Duodenal mucosa (tissue), 2 donors: ENCODE measurements at regions not wholly inside any gene's neighbourhood (a gene's known extent, or its start where the extent isn't known, plus 50 kb on each side); places are given as distances from the start of the nearest gene placed in this dataset.

Experiments used
- H3K27ac ChIP-seq: one replicate; pipeline ENCODE4 v1.7.0; 2013; ENCODE audit warnings: low read depth, low read length
- H3K27me3 ChIP-seq, 2 donors: one replicate each; pipeline ENCODE4 v1.7.0; 2013; ENCODE audit warnings: low read length in 2 of 2, control low read depth in 1 of 2; ENCODE audit not compliant: insufficient read depth in 2 of 2, control insufficient read depth in 1 of 2
- H3K36me3 ChIP-seq, 2 donors: one replicate each; pipeline ENCODE4 v1.7.0; 2013; ENCODE audit warnings: low read length in 2 of 2, control low read depth in 1 of 2; ENCODE audit not compliant: insufficient read depth in 2 of 2, control insufficient read depth in 1 of 2
- H3K4me1 ChIP-seq, 2 donors: one replicate each; pipeline ENCODE4 v1.7.0; 2013; ENCODE audit warnings: low read length in 2 of 2, control low read depth in 1 of 2; ENCODE audit not compliant: insufficient read depth in 2 of 2, control insufficient read depth in 1 of 2
- H3K4me3 ChIP-seq, 2 donors: one replicate each; pipeline ENCODE4 v1.7.0; 2013; ENCODE audit warnings: low read length in 2 of 2, low read depth in 1 of 2
- H3K9ac ChIP-seq, 2 donors: one replicate each; pipeline ENCODE4 v1.7.0; 2013; ENCODE audit warnings: low read length in 2 of 2, low read depth in 1 of 2
- H3K9me3 ChIP-seq, 2 donors: one replicate each; pipeline ENCODE4 v1.7.0; 2013; ENCODE audit warnings: low read length in 2 of 2, control low read depth in 1 of 2; ENCODE audit not compliant: control insufficient read depth in 1 of 2

DNA sequence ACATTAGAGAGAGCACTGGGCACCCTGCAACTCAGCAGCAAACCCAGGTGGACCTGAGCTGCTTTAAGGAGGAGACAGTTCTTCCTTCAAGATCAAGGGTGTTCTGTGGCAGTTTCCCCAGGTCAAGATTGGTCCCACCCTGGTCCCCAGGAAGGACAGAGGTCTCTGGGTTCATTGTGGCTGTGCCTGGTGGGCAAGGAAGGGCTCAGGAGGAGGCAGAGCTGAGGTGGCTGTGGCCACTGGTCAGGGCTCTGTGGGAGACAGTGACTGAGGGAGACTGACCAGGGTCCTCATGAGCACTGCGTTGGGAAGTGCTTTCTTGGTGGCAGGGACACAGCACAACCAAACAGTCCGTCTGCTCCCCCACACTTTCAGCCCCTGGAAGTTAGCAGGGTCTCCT, 141.3 kb downstream of the FCRL5 start:
- H3K9me3 ChIP-seq = no peaks in the 10 kb centered on the region
- no peaks in the 10 kb centered on the region for H3K36me3 ChIP-seq
- H3K9ac ChIP-seq = no peak overlapping the region
- H3K4me3 ChIP-seq = no peak overlapping the region
- H3K27ac ChIP-seq = no peak overlapping the region
- H3K4me1 ChIP-seq = no peaks in the 10 kb centered on the region
- peaks cover 0 to 5% of the 10 kb centered on the region in 2 donors for H3K27me3 ChIP-seq

DNA sequence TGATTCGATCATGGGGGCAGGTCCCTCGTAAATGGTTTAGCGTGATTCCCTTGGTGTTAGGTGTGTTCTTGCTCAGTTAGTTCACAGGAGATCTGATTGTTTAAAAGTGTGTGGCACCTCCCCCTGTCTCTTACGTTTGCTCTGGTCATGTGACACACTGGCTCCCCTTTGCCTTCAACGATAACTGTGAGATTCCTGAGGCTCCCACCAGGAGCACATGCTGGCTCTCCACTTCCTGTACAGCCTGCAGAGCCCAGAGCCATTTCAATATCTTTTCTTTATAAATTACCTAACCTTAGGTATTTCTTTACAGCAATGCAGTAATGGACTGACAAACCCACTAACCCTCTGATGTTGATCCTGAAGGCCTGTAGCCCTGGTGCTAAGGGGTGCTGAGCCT, 141.9 kb downstream of the FCRL5 start:
- no peak overlapping the region for H3K27ac ChIP-seq
- no peak overlapping the region for H3K4me3 ChIP-seq

GRCh38 chr1:157409927-157410326, 142.4 kb downstream of the FCRL5 start:
- H3K9me3 ChIP-seq = no peaks in the 10 kb centered on the region
- no peaks in the 10 kb centered on the region for H3K4me1 ChIP-seq
- H3K27me3 ChIP-seq = peaks cover 0 to 4% of the 10 kb centered on the region in 2 donors
- no peaks in the 10 kb centered on the region for H3K36me3 ChIP-seq
- no peak overlapping the region for H3K9ac ChIP-seq
- no peak overlapping the region for H3K27ac ChIP-seq
- no peak overlapping the region for H3K4me3 ChIP-seq

More for the DNA sequence above, 141.9 kb downstream of the FCRL5 start:
- no peaks in the 10 kb centered on the region for H3K4me1 ChIP-seq
- no peaks in the 10 kb centered on the region for H3K9me3 ChIP-seq
- H3K36me3 ChIP-seq = no peaks in the 10 kb centered on the region
- no peak overlapping the region for H3K9ac ChIP-seq
- peaks cover 0 to 5% of the 10 kb centered on the region in 2 donors for H3K27me3 ChIP-seq

GRCh38 chr1:157407917-157408525, 144.3 kb downstream of the FCRL5 start:
- Histone ChIP-seq H3K4me1 (peaks cover 0 to 3% of the 10 kb centered on the region in 2 donors), H3K4me3 (no peak overlapping the region), H3K27ac (no peak overlapping the region), H3K9ac (no peak overlapping the region), H3K9me3 (no peaks in the 10 kb centered on the region), H3K36me3 (no peaks in the 10 kb centered on the region), H3K27me3 (no peaks in the 10 kb centered on the region)

DNA sequence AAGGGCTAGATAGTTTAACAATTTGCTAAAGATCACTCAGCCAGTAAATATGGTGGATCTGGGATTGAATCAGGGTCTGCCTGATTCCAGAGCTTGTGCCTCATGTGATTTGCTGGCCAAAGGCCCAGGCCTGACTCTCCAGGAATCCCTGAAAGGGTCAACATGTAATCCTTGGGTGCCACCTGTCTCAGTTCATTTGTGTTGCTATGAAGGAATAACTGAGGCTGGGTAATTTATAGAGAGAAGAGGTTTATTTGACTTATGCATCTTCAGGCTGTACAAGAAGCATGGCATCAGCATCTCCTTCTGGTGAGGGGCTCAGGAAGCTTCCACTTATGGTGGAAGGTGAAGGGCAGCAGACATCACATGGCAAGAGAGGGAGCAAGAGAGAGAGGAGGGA, 144.9 kb downstream of the FCRL5 start:
- no peak overlapping the region for H3K4me3 ChIP-seq

GRCh38 chr1:157405662-157406061, 146.7 kb downstream of the FCRL5 start:
- Histone ChIP-seq H3K36me3 (no peaks in the 10 kb centered on the region), H3K9ac (no peak overlapping the region), H3K27me3 (no peaks in the 10 kb centered on the region), H3K27ac (no peak overlapping the region), H3K4me1 (peaks cover under 1 to 3% of the 10 kb centered on the region in 2 donors), H3K9me3 (no peaks in the 10 kb centered on the region), H3K4me3 (no peak overlapping the region)

More for the DNA sequence above, 144.9 kb downstream of the FCRL5 start:
- H3K9ac ChIP-seq = no peak overlapping the region
- no peaks in the 10 kb centered on the region for H3K36me3 ChIP-seq
- no peak overlapping the region for H3K27ac ChIP-seq
- no peaks in the 10 kb centered on the region for H3K9me3 ChIP-seq
- peaks cover 0 to 3% of the 10 kb centered on the region in 2 donors for H3K4me1 ChIP-seq
- H3K27me3 ChIP-seq = no peaks in the 10 kb centered on the region

DNA sequence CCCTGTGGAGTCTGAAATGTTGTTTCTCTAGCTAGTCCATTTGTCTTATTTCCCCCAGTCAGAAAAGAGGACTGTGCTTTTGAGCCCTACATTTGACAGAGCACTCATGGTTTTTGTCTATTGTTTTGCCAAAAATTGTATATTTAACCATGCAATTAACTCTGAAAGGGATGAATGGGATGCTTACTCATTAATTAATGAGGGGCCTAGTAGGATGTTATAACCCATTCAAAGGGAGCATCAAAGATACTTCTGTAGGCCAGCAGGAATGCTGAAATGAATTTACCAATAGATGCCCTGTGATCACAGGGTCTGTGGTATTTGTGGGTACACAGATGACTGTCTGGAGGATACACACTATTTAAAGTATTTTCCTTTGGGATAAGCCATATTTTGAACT, 147.7 kb downstream of the FCRL5 start:
- Histone ChIP-seq H3K27ac (no peak overlapping the region), H3K27me3 (no peaks in the 10 kb centered on the region), H3K9me3 (no peaks in the 10 kb centered on the region), H3K4me1 (peaks cover 6 to 9% of the 10 kb centered on the region in 2 donors), H3K9ac (no peak overlapping the region), H3K36me3 (no peaks in the 10 kb centered on the region), H3K4me3 (no peak overlapping the region)

- no peaks in the 10 kb centered on the region for H3K9me3 ChIP-seq
- no peak overlapping the region for H3K4me3 ChIP-seq
- H3K27me3 ChIP-seq = no peaks in the 10 kb centered on the region
- no peak overlapping the region for H3K9ac ChIP-seq
- H3K36me3 ChIP-seq = no peaks in the 10 kb centered on the region
- H3K4me1 ChIP-seq = peaks cover 10 to 14% of the 10 kb centered on the region in 2 donors
- H3K27ac ChIP-seq = no peak overlapping the region
These were observed 148.2 kb downstream of the FCRL5 start for GRCh38 chr1:157404063-157404501.

DNA sequence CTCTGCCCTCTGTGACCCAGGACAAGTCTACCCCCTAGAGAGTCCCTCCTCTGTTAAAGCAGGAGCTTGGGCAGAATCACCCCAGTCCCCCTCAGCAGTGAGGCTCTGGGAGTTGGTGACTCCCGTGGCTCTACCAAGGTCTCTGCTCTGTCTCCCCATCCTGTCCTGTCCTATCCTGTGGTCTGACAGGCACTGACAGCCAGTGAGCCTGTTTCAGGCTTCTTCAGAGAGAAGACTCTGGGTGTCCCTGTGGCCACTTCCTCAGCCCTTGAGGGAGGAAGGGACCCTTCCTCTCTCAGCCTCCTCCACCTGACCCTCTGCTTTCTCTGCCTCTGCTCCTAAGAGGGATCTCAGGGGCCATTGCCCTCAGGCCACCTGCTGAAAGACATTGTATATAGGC, 148.7 kb downstream of the FCRL5 start:
- no peak overlapping the region for H3K4me3 ChIP-seq
- peaks cover 10 to 14% of the 10 kb centered on the region in 2 donors for H3K4me1 ChIP-seq
- no peak overlapping the region for H3K27ac ChIP-seq
- no peak overlapping the region for H3K9ac ChIP-seq
- no peaks in the 10 kb centered on the region for H3K27me3 ChIP-seq
- H3K36me3 ChIP-seq = no peaks in the 10 kb centered on the region
- H3K9me3 ChIP-seq = no peaks in the 10 kb centered on the region

DNA sequence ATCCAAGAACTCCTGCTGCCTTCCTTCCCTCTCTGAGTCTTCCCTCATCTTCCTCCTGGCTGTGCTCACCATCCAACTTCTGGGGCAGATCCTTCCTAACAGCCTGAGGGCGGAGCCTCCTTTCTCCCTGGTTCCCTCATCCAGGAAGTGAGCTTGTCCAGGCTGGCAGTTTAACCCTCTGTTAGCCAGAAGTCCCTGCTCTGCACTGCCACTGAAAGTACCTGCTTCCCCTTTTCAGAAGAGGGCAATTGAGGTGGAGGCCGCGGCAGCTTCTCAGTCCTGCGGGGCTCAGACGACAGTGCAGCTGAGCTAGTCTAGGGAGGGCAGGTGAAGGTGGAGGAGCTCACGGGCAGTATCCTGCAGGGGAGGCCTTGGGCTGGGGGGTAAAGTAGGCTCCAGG, 149.1 kb downstream of the FCRL5 start:
- no peak overlapping the region for H3K9ac ChIP-seq
- H3K9me3 ChIP-seq = no peaks in the 10 kb centered on the region
- H3K27ac ChIP-seq = no peak overlapping the region

More for the DNA sequence above, 149.1 kb downstream of the FCRL5 start:
- Histone ChIP-seq H3K27me3 (no peaks in the 10 kb centered on the region), H3K4me1 (peaks cover 10 to 14% of the 10 kb centered on the region in 2 donors), H3K4me3 (no peak overlapping the region), H3K36me3 (no peaks in the 10 kb centered on the region)
